ENCODE measurements at regions not wholly inside any gene's neighbourhood (a gene's known extent, or its start where the extent isn't known, plus 50 kb on each side); places are given as distances from the start of the nearest gene placed in this dataset.

- Histone ChIP-seq H3K36me3 (no peaks in the 10 kb centered on the region), H3K27ac (no peak overlapping the region), H3K4me3 (no peak overlapping the region), H3K9me3 (no peaks in the 10 kb centered on the region), H3K27me3 (no peaks in the 10 kb centered on the region), H3K4me1 (no peaks in the 10 kb centered on the region)
- no peak for DNase-seq (ENCODE audit: low spot score in 2 of 2)
- 69 to 77% methylated on average over 4 of the region's 4 CpGs for WGBS, 2 donors
- TF ChIP-seq POLR2A (IDR thresholded peaks at IDR 0.05): no peak
- TF ChIP-seq, protein P1, sequence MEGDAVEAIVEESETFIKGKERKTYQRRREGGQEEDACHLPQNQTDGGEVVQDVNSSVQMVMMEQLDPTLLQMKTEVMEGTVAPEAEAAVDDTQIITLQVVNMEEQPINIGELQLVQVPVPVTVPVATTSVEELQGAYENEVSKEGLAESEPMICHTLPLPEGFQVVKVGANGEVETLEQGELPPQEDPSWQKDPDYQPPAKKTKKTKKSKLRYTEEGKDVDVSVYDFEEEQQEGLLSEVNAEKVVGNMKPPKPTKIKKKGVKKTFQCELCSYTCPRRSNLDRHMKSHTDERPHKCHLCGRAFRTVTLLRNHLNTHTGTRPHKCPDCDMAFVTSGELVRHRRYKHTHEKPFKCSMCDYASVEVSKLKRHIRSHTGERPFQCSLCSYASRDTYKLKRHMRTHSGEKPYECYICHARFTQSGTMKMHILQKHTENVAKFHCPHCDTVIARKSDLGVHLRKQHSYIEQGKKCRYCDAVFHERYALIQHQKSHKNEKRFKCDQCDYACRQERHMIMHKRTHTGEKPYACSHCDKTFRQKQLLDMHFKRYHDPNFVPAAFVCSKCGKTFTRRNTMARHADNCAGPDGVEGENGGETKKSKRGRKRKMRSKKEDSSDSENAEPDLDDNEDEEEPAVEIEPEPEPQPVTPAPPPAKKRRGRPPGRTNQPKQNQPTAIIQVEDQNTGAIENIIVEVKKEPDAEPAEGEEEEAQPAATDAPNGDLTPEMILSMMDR (IDR thresholded peaks at IDR 0.05): no peak
- TF ChIP-seq EP300 (IDR thresholded peaks at IDR 0.05): no peak
These were observed 278.9 kb upstream of the STT3B start for GRCh38 chr3:31253782-31254181.

- no peak overlapping the region for H3K27ac ChIP-seq
- no peaks in the 10 kb centered on the region for H3K4me1 ChIP-seq
- no peak overlapping the region for H3K4me3 ChIP-seq
- H3K27me3 ChIP-seq: no peaks in the 10 kb centered on the region
- WGBS, 2 donors: 79 to 80% methylated on average over 3 of the region's 3 CpGs
- DNase-seq (ENCODE audit: low spot score in 2 of 2): no peak
- TF ChIP-seq EP300 (IDR thresholded peaks at IDR 0.05) (no peak), POLR2A (IDR thresholded peaks at IDR 0.05) (no peak)
- TF ChIP-seq, protein P1 (IDR thresholded peaks at IDR 0.05): no peak
- H3K9me3 ChIP-seq: no peaks in the 10 kb centered on the region
- no peaks in the 10 kb centered on the region for H3K36me3 ChIP-seq
These were observed 278.2 kb upstream of the STT3B start for GRCh38 chr3:31254483-31254882.

DNA sequence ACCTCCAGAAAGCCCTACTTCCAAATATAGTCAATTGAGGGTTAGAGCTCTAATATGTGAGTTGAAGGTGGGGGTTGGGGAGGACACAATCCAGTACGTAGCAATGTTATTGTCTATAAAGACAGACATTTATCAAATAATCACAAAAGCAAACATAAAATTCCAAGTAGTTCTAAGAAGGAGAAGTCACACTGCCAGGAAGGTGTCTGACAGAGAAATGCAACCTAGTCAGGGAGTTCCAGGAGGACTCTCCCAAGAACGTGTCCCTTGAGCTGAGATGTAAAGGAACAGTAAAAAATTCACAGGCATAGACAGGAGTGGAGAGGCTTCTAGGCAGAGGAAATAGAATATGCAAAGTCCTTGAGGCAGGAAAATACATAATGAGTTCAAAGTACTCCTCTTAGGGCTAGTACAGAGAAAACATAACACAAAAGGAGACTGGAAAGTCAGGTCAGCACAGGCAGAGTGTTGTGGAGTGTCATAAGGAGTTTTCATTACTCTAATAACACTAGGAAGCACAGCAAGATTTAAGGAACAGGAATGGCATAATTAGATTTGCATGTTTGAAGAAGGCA is 277.6 kb upstream of the STT3B start:
- TF ChIP-seq EP300 (IDR thresholded peaks at IDR 0.05): no peak
- TF ChIP-seq POLR2A (IDR thresholded peaks at IDR 0.05): no peak
- TF ChIP-seq, protein P1 (IDR thresholded peaks at IDR 0.05): no peak
- Histone ChIP-seq H3K27ac (no peak overlapping the region), H3K36me3 (no peaks in the 10 kb centered on the region), H3K4me3 (no peak overlapping the region), H3K27me3 (no peaks in the 10 kb centered on the region), H3K9me3 (no peaks in the 10 kb centered on the region), H3K4me1 (no peaks in the 10 kb centered on the region)
- DNase-seq (ENCODE audit: low spot score in 2 of 2): no peak
- WGBS, 2 donors: 71 to 84% methylated on average over 2 of the region's 2 CpGs

- WGBS, 2 donors: 67 to 81% methylated on average over 2 of the region's 2 CpGs
- Histone ChIP-seq H3K9me3 (no peaks in the 10 kb centered on the region), H3K36me3 (no peaks in the 10 kb centered on the region), H3K4me1 (no peaks in the 10 kb centered on the region), H3K4me3 (no peak overlapping the region), H3K27me3 (no peaks in the 10 kb centered on the region), H3K27ac (no peak overlapping the region)
- no peak for DNase-seq (ENCODE audit: low spot score in 2 of 2)
- TF ChIP-seq, protein P1 (IDR thresholded peaks at IDR 0.05): no peak
- TF ChIP-seq EP300 (IDR thresholded peaks at IDR 0.05): no peak
- no peak for TF ChIP-seq POLR2A (IDR thresholded peaks at IDR 0.05)
These were observed 270.5 kb upstream of the STT3B start for GRCh38 chr3:31262201-31262600.

- Histone ChIP-seq H3K36me3 (no peaks in the 10 kb centered on the region), H3K4me1 (no peaks in the 10 kb centered on the region), H3K4me3 (no peak overlapping the region), H3K27ac (no peak overlapping the region), H3K9me3 (no peaks in the 10 kb centered on the region), H3K27me3 (no peaks in the 10 kb centered on the region)
- TF ChIP-seq, protein P1 (IDR thresholded peaks at IDR 0.05): no peak
- no peak for TF ChIP-seq EP300 (IDR thresholded peaks at IDR 0.05)
- no peak for TF ChIP-seq POLR2A (IDR thresholded peaks at IDR 0.05)
- 40 to 55% methylated on average over 1 of the region's 1 CpG for WGBS, 2 donors
- no peak for DNase-seq (ENCODE audit: low spot score in 2 of 2)
These were observed 268.8 kb upstream of the STT3B start for GRCh38 chr3:31263897-31264296.
